ENCODE measurements at regions not wholly inside any gene's neighbourhood (a gene's known extent, or its start where the extent isn't known, plus 50 kb on each side); places are given as distances from the start of the nearest gene placed in this dataset.

DNA sequence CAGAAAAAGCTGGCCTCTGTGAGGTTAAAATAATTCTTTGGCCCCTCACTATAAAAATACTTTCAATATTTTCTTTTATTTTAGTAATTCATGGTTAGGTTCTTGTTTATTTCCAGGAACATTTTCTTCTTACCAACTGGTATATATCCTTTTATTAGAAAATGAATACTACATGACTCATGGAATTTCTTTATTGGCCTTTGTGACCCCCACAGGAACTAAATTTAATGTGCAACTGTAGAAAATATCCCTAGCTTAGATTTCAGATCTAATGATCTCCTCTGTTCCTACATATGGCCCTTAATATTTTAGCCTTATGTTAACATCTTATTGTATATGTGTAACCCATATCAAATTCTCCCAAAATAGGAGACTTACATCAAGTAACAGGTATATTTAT is 429.9 kb downstream of the NR2F1-AS1 start:
- no peak overlapping the region for H3K4me3 ChIP-seq (ENCODE audit: low read depth in 2 of 2, low read length in 2 of 2)
- no peak for TF ChIP-seq TCF7L2 (IDR thresholded peaks at IDR 0.05; ENCODE audit: low read depth, low read length)
- TF ChIP-seq SIN3A (IDR thresholded peaks at IDR 0.05; ENCODE audit: borderline replicate concordance, insufficient read depth, low read depth, low read length), result no peak
- TF ChIP-seq, protein P1, sequence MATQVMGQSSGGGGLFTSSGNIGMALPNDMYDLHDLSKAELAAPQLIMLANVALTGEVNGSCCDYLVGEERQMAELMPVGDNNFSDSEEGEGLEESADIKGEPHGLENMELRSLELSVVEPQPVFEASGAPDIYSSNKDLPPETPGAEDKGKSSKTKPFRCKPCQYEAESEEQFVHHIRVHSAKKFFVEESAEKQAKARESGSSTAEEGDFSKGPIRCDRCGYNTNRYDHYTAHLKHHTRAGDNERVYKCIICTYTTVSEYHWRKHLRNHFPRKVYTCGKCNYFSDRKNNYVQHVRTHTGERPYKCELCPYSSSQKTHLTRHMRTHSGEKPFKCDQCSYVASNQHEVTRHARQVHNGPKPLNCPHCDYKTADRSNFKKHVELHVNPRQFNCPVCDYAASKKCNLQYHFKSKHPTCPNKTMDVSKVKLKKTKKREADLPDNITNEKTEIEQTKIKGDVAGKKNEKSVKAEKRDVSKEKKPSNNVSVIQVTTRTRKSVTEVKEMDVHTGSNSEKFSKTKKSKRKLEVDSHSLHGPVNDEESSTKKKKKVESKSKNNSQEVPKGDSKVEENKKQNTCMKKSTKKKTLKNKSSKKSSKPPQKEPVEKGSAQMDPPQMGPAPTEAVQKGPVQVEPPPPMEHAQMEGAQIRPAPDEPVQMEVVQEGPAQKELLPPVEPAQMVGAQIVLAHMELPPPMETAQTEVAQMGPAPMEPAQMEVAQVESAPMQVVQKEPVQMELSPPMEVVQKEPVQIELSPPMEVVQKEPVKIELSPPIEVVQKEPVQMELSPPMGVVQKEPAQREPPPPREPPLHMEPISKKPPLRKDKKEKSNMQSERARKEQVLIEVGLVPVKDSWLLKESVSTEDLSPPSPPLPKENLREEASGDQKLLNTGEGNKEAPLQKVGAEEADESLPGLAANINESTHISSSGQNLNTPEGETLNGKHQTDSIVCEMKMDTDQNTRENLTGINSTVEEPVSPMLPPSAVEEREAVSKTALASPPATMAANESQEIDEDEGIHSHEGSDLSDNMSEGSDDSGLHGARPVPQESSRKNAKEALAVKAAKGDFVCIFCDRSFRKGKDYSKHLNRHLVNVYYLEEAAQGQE (IDR thresholded peaks at IDR 0.05; ENCODE audit: insufficient read depth in 1 of 2, low read depth in 2 of 2, low read length in 1 of 2), result no peak
- TF ChIP-seq POLR2AphosphoS5 (IDR thresholded peaks at IDR 0.05; ENCODE audit: low read depth, low read length), result no peak
- TF ChIP-seq, protein P2, sequence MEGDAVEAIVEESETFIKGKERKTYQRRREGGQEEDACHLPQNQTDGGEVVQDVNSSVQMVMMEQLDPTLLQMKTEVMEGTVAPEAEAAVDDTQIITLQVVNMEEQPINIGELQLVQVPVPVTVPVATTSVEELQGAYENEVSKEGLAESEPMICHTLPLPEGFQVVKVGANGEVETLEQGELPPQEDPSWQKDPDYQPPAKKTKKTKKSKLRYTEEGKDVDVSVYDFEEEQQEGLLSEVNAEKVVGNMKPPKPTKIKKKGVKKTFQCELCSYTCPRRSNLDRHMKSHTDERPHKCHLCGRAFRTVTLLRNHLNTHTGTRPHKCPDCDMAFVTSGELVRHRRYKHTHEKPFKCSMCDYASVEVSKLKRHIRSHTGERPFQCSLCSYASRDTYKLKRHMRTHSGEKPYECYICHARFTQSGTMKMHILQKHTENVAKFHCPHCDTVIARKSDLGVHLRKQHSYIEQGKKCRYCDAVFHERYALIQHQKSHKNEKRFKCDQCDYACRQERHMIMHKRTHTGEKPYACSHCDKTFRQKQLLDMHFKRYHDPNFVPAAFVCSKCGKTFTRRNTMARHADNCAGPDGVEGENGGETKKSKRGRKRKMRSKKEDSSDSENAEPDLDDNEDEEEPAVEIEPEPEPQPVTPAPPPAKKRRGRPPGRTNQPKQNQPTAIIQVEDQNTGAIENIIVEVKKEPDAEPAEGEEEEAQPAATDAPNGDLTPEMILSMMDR (IDR thresholded peaks at IDR 0.05), result no peak
- POLR2A ChIA-PET, result no interaction called here
- in situ Hi-C loops (cut with HindIII; ENCODE audit: low pct_unique_long_range_greater_than_20kb, low sequenced_read_pairs) (no loop called here), intact Hi-C loops (cut with micrococcal nuclease; ENCODE audit: unreplicated experiment) (no loop called here)
- no peaks in the 10 kb centered on the region for H3K36me3 ChIP-seq (ENCODE audit: control insufficient read depth, insufficient read depth, low read length)
- no peaks in the 10 kb centered on the region for H3K27me3 ChIP-seq (ENCODE audit: control insufficient read depth, insufficient read depth, low read length)
- DNase-seq (ENCODE audit: low read depth, low spot score) (no peak), ATAC-seq (peak; percentile 58; the same call in 1 of the 2 replicates)
- no peaks in the 10 kb centered on the region for H3K9me3 ChIP-seq (ENCODE audit: control insufficient read depth, insufficient read depth, low read depth, low read length)
- H3K27ac ChIP-seq (ENCODE audit: low read length), result peak overlapping the region; percentile 79; the same call in 1 of the 2 replicates
- peaks cover 26% of the 10 kb centered on the region for H3K4me1 ChIP-seq (ENCODE audit: control insufficient read depth, insufficient read depth, low read length)
- CTCF ChIA-PET, result no interaction called here
- BruUV-seq (replicated peaks), result no TSS peak

DNA sequence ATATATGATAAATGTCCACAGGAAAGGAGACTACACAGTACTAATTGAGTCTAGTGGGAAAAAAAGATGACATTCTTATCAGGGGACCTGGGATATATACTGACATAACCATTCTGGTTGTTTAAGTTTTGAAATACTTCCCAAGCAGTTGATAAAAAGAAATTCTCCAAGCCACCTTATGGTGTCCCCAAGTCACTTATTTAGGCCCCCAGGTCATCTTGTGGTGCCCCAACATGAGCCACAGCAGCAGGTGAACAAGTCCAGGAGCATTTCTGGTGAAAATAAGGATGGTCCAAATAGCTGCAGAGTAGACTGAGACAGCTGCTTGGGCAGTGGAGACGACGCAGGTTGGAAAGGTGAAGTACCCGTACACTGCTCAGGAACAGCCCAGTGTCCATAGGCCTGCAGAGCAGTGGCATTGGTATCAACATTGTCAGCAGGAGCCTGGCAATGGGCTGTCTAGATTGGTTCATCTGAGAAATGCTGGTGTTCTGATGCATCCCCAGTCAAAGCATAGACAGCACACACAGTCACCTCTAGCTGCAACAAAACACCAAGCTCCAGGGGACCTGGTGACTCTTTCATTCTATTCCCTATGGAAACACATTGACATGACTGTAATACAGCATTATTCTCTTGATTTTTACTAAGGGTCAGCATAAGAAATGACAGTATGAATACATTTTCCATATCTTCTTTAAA is 430.6 kb downstream of the NR2F1-AS1 start:
- ChIA-PET CTCF (no interaction called here), POLR2A (no interaction called here)
- Histone ChIP-seq H3K36me3 (ENCODE audit: control insufficient read depth, insufficient read depth, low read length) (no peaks in the 10 kb centered on the region), H3K9me3 (ENCODE audit: control insufficient read depth, insufficient read depth, low read depth, low read length) (peaks cover 2% of the 10 kb centered on the region; the same call in 1 of the 2 replicates), H3K27ac (ENCODE audit: low read length) (peak overlapping the region; percentile 79), H3K27me3 (ENCODE audit: control insufficient read depth, insufficient read depth, low read length) (no peaks in the 10 kb centered on the region), H3K4me1 (ENCODE audit: control insufficient read depth, insufficient read depth, low read length) (peaks cover 26% of the 10 kb centered on the region), H3K4me3 (ENCODE audit: low read depth in 2 of 2, low read length in 2 of 2) (no peak overlapping the region)
- in situ Hi-C loops (cut with HindIII; ENCODE audit: low pct_unique_long_range_greater_than_20kb, low sequenced_read_pairs), result no loop called here
- intact Hi-C loops (cut with micrococcal nuclease; ENCODE audit: unreplicated experiment), result no loop called here
- no TSS peak for BruUV-seq (replicated peaks)
- ATAC-seq, result peak; percentile 70
- no peak for DNase-seq (ENCODE audit: low read depth, low spot score)
- TF ChIP-seq, protein P2 (IDR thresholded peaks at IDR 0.05), result no peak
- TF ChIP-seq, protein P1 (IDR thresholded peaks at IDR 0.05; ENCODE audit: insufficient read depth in 1 of 2, low read depth in 2 of 2, low read length in 1 of 2), result no peak
- TF ChIP-seq TCF7L2 (IDR thresholded peaks at IDR 0.05; ENCODE audit: low read depth, low read length), result no peak
- no peak for TF ChIP-seq SIN3A (IDR thresholded peaks at IDR 0.05; ENCODE audit: borderline replicate concordance, insufficient read depth, low read depth, low read length)
- no peak for TF ChIP-seq POLR2AphosphoS5 (IDR thresholded peaks at IDR 0.05; ENCODE audit: low read depth, low read length)
